ENCODE measurements at regions not wholly inside any gene's neighbourhood (a gene's known extent, or its start where the extent isn't known, plus 50 kb on each side); places are given as distances from the start of the nearest gene placed in this dataset.

- TF ChIP-seq CTCF (IDR thresholded peaks at IDR 0.05), result no peak
- no peak overlapping the region for H3K4me3 Mint-ChIP-seq
- H3K27ac Mint-ChIP-seq, result no peak overlapping the region
- H3K27me3 Mint-ChIP-seq (ENCODE audit: insufficient read depth), result no peaks in the 10 kb centered on the region; the same call in 1 of the 2 replicates
- no peak for DNase-seq
- no peaks in the 10 kb centered on the region for H3K4me1 Mint-ChIP-seq (ENCODE audit: low read depth)
- H3K36me3 Mint-ChIP-seq (ENCODE audit: low read depth), result no peaks in the 10 kb centered on the region
- no peaks in the 10 kb centered on the region for H3K9me3 Mint-ChIP-seq
These were observed 204.9 kb downstream of the EPM2A start for GRCh38 chr6:145530454-145530853.

DNA sequence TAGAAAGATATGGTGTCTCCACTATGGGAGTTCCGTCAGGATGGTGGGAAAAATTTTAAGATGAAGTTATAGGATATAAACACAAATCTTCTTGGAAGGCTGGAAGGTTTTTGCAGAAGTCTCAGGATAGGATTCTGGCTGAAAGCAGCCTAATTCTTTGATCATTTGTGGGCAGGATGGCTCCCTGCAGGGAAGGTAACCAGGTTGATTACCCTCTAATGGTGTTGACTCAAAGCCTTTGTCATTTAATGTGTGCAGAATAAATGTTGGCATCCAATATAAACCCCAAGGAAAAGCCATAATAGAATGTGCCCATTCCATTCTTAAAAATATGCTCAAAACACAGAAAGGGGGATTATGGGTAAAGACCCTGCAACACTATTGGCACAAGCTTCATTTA is 204.3 kb downstream of the EPM2A start:
- H3K9me3 Mint-ChIP-seq, result no peaks in the 10 kb centered on the region
- no peak overlapping the region for H3K4me3 Mint-ChIP-seq
- H3K27me3 Mint-ChIP-seq (ENCODE audit: insufficient read depth), result no peaks in the 10 kb centered on the region; the same call in 1 of the 2 replicates
- no peak for DNase-seq
- no peak overlapping the region for H3K27ac Mint-ChIP-seq
- no peaks in the 10 kb centered on the region for H3K36me3 Mint-ChIP-seq (ENCODE audit: low read depth)
- H3K4me1 Mint-ChIP-seq (ENCODE audit: low read depth), result no peaks in the 10 kb centered on the region
- TF ChIP-seq CTCF (IDR thresholded peaks at IDR 0.05), result no peak

DNA sequence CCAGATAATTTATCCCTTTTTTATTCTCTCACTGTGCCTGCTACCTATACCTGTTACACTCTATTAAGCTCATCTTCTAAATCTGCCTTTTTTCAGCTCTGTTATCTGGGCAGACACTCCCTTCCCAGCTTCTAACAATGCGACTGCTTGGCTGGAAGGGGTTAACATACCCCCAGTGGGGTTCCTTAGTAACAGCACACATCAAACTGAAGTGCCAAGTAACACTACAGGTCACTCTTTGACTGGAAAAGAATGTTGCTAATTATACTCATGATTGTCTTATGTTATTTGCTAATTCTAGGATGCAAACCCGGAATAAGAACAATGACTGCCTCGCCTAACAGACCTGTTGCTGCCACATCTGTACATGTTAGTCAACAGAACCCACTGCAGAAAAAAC is 203.5 kb downstream of the EPM2A start:
- Mint-ChIP-seq H3K4me3 (no peak overlapping the region), H3K27me3 (ENCODE audit: insufficient read depth) (no peaks in the 10 kb centered on the region; the same call in 1 of the 2 replicates), H3K27ac (no peak overlapping the region), H3K9me3 (no peaks in the 10 kb centered on the region), H3K36me3 (ENCODE audit: low read depth) (no peaks in the 10 kb centered on the region), H3K4me1 (ENCODE audit: low read depth) (no peaks in the 10 kb centered on the region)
- no peak for TF ChIP-seq CTCF (IDR thresholded peaks at IDR 0.05)
- DNase-seq, result no peak

GRCh38 chr6:145532361-145532760 is 203.0 kb downstream of the EPM2A start:
- Mint-ChIP-seq H3K27ac (no peak overlapping the region), H3K4me3 (no peak overlapping the region), H3K9me3 (no peaks in the 10 kb centered on the region), H3K27me3 (ENCODE audit: insufficient read depth) (no peaks in the 10 kb centered on the region; the same call in 1 of the 2 replicates), H3K4me1 (ENCODE audit: low read depth) (no peaks in the 10 kb centered on the region), H3K36me3 (ENCODE audit: low read depth) (no peaks in the 10 kb centered on the region)
- TF ChIP-seq CTCF (IDR thresholded peaks at IDR 0.05), result no peak
- no peak for DNase-seq

DNA sequence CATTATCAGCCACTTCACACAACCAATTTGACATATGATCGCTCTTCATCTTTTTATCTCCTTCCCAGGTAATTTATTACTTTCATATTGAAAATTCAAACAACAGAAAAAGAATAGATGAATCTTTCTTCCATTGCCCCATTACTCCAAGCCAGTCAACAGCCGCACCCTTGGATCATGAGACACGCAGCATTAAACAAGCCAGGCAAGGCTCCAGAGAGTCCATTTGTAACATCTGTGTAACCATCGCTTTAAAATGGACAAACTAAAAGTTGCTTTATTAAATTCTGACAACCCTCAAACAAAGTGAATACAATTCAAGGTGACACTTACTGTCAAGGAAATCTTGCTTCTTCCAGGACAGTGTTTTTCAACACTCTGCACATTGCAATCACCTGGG is 200.3 kb downstream of the EPM2A start:
- TF ChIP-seq CTCF (IDR thresholded peaks at IDR 0.05), result no peak
- no peak for DNase-seq
- Mint-ChIP-seq H3K4me3 (no peak overlapping the region), H3K27me3 (ENCODE audit: insufficient read depth) (peaks cover 1% of the 10 kb centered on the region; the same call in 1 of the 2 replicates), H3K9me3 (no peaks in the 10 kb centered on the region), H3K4me1 (ENCODE audit: low read depth) (no peaks in the 10 kb centered on the region; the same call in 1 of the 2 replicates), H3K27ac (no peak overlapping the region), H3K36me3 (ENCODE audit: low read depth) (no peaks in the 10 kb centered on the region)

DNA sequence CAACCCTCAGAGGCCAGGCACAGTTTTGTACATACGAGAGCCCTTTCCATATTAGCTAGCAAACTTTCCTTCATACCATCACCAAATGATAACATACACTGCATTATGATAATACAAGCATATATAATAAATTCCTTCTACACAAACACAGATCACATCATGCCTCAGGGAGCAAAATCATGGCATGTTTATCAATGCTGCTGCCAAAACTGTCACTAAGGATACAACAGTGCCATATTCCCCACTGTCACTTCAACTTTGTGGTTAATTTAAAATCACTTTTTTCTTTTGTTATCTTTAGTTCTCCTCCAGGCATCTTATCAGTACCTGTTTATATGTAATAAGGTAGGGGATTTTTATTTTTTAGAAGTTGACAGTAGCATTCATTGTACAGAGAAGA is 196.3 kb downstream of the EPM2A start:
- Mint-ChIP-seq H3K36me3 (ENCODE audit: low read depth) (no peaks in the 10 kb centered on the region), H3K4me1 (ENCODE audit: low read depth) (peaks cover 2% of the 10 kb centered on the region; the same call in 1 of the 2 replicates), H3K4me3 (no peak overlapping the region), H3K27ac (no peak overlapping the region), H3K27me3 (ENCODE audit: insufficient read depth) (peaks cover 1% of the 10 kb centered on the region; the same call in 1 of the 2 replicates), H3K9me3 (no peaks in the 10 kb centered on the region)
- TF ChIP-seq CTCF (IDR thresholded peaks at IDR 0.05), result no peak
- DNase-seq, result no peak

All from HFFc6 (cell line).